ENCODE measurements at regions not wholly inside any gene's neighbourhood (a gene's known extent, or its start where the extent isn't known, plus 50 kb on each side); places are given as distances from the start of the nearest gene placed in this dataset.

GRCh38 chr16:17951378-17951777 lies 385.2 kb downstream of the NPIPA8 start:
- no peak overlapping the region for H3K4me3 ChIP-seq (ENCODE audit: control extremely low read depth in 1 of 5, extremely low read depth in 1 of 5, insufficient read depth in 1 of 5, low read depth in 2 of 5, low read length in 4 of 5)
- no peak overlapping the region for H2AFZ ChIP-seq (ENCODE audit: insufficient read depth, low read depth, low read length, poor library complexity, severe bottlenecking)
- H4K20me1 ChIP-seq (ENCODE audit: control insufficient read depth, insufficient read depth, low read length, poor library complexity, severe bottlenecking), result no peaks in the 10 kb centered on the region
- no peaks in the 10 kb centered on the region for H3K36me3 ChIP-seq (replicated peaks in 1 of 2; ENCODE audit: control extremely low read depth in 1 of 2, control insufficient read depth in 1 of 2, extremely low read depth in 1 of 2, insufficient read depth in 2 of 2, low read length in 1 of 2)
- no peak overlapping the region for H3K27ac ChIP-seq (ENCODE audit: low read length in 2 of 2)
- 96% methylated on average over 2 of the region's 4 CpGs for WGBS (ENCODE audit: insufficient coverage)
- H3K79me2 ChIP-seq (ENCODE audit: control insufficient read depth, insufficient read depth, low read length), result no peaks in the 10 kb centered on the region
- TF ChIP-seq CTCF (IDR thresholded peaks at IDR 0.05) (no peak), EZH2 (IDR thresholded peaks at IDR 0.05; ENCODE audit: borderline replicate concordance, insufficient read depth, low read depth, low read length, poor library complexity, severe bottlenecking) (no peak)
- DNase-seq (no peak), ATAC-seq (ENCODE audit: low read depth) (no peak)
- Mint-ChIP-seq H3K4me3 (no peak overlapping the region), H3K27ac (no peak overlapping the region), H3K27me3 (peaks cover 25% of the 10 kb centered on the region), H3K4me1 (peaks cover 10% of the 10 kb centered on the region), H3K9me3 (ENCODE audit: insufficient read depth) (no peaks in the 10 kb centered on the region)
- H3K4me1 ChIP-seq (ENCODE audit: control insufficient read depth in 2 of 2, insufficient read depth in 2 of 2, low read length in 2 of 2), result no peaks in the 10 kb centered on the region
- H3K4me2 ChIP-seq (replicated peaks; ENCODE audit: low read depth, low read length, poor library complexity, severe bottlenecking), result no peak overlapping the region
- H3K9me3 ChIP-seq (ENCODE audit: control extremely low read depth in 1 of 3, control insufficient read depth in 2 of 3, insufficient read depth in 1 of 3, low read length in 2 of 3), result no peaks in the 10 kb centered on the region
- no peak overlapping the region for H3K9ac ChIP-seq (ENCODE audit: low read length)
- peaks cover 0 to 3% (median 0%) of the 10 kb centered on the region in 4 experiments for H3K27me3 ChIP-seq (replicated peaks in 1 of 4; ENCODE audit: control extremely low read depth in 1 of 4, control insufficient read depth in 3 of 4, insufficient read depth in 4 of 4, low read length in 3 of 4)
- ChIA-PET CTCF (no interaction called here), POLR2A (no interaction called here)
- intact Hi-C loops (cut with micrococcal nuclease), result no loop called here

GRCh38 chr16:17949982-17950250 lies 386.6 kb downstream of the NPIPA8 start:
- H3K4me2 ChIP-seq (replicated peaks; ENCODE audit: low read depth, low read length, poor library complexity, severe bottlenecking), result no peak overlapping the region
- H3K4me1 ChIP-seq (ENCODE audit: control insufficient read depth in 2 of 2, insufficient read depth in 2 of 2, low read length in 2 of 2), result no peaks in the 10 kb centered on the region
- WGBS (ENCODE audit: insufficient coverage), result 20% methylated on average over 1 of the region's 4 CpGs
- ATAC-seq (ENCODE audit: low read depth) (no peak), DNase-seq (no peak)
- Mint-ChIP-seq H3K9me3 (ENCODE audit: insufficient read depth) (no peaks in the 10 kb centered on the region), H3K4me3 (peak overlapping the region; percentile 8), H3K27ac (no peak overlapping the region), H3K4me1 (peaks cover 10% of the 10 kb centered on the region), H3K27me3 (peaks cover 28% of the 10 kb centered on the region)
- no peaks in the 10 kb centered on the region for H4K20me1 ChIP-seq (ENCODE audit: control insufficient read depth, insufficient read depth, low read length, poor library complexity, severe bottlenecking)
- no peak overlapping the region for H3K9ac ChIP-seq (ENCODE audit: low read length)
- peak overlapping the region; percentile 27 for H2AFZ ChIP-seq (ENCODE audit: insufficient read depth, low read depth, low read length, poor library complexity, severe bottlenecking)
- H3K27me3 ChIP-seq (replicated peaks in 1 of 4; ENCODE audit: control extremely low read depth in 1 of 4, control insufficient read depth in 3 of 4, insufficient read depth in 4 of 4, low read length in 3 of 4), result peaks cover 0 to 3% (median 0%) of the 10 kb centered on the region in 4 experiments
- POLR2A ChIA-PET, result no interaction called here
- no peaks in the 10 kb centered on the region for H3K9me3 ChIP-seq (ENCODE audit: control extremely low read depth in 1 of 3, control insufficient read depth in 2 of 3, insufficient read depth in 1 of 3, low read length in 2 of 3)
- CTCF ChIA-PET, result no interaction called here
- intact Hi-C loops (cut with micrococcal nuclease), result no loop called here
- no peaks in the 10 kb centered on the region for H3K79me2 ChIP-seq (ENCODE audit: control insufficient read depth, insufficient read depth, low read length)
- no peaks in the 10 kb centered on the region for H3K36me3 ChIP-seq (replicated peaks in 1 of 2; ENCODE audit: control extremely low read depth in 1 of 2, control insufficient read depth in 1 of 2, extremely low read depth in 1 of 2, insufficient read depth in 2 of 2, low read length in 1 of 2)
- no peak overlapping the region for H3K27ac ChIP-seq (ENCODE audit: low read length in 2 of 2)
- no peak overlapping the region for H3K4me3 ChIP-seq (ENCODE audit: control extremely low read depth in 1 of 5, extremely low read depth in 1 of 5, insufficient read depth in 1 of 5, low read depth in 2 of 5, low read length in 4 of 5)
- TF ChIP-seq CTCF (IDR thresholded peaks at IDR 0.05) (no peak), EZH2 (IDR thresholded peaks at IDR 0.05; ENCODE audit: borderline replicate concordance, insufficient read depth, low read depth, low read length, poor library complexity, severe bottlenecking) (no peak)

All from B cell (primary cell).